ENCODE measurements at regions not wholly inside any gene's neighbourhood (a gene's known extent, or its start where the extent isn't known, plus 50 kb on each side); places are given as distances from the start of the nearest gene placed in this dataset.

- H3K4me3 ChIP-seq, result no peak overlapping the region
- TF ChIP-seq EP300 (IDR thresholded peaks at IDR 0.05) (no peak), CTCF (IDR thresholded peaks at IDR 0.05) (no peak), POLR2A (IDR thresholded peaks at IDR 0.05) (no peak), POLR2AphosphoS5 (IDR thresholded peaks at IDR 0.05) (no peak)
- no peaks in the 10 kb centered on the region for H3K4me1 ChIP-seq
- no peaks in the 10 kb centered on the region for H3K27me3 ChIP-seq
- no peak for DNase-seq (ENCODE audit: low spot score in 2 of 2)
- WGBS, result 62% methylated on average over 1 of the region's 1 CpG
- no peaks in the 10 kb centered on the region for H3K9me3 ChIP-seq
- no peak overlapping the region for H3K27ac ChIP-seq
- no peaks in the 10 kb centered on the region for H3K36me3 ChIP-seq
Observed at GRCh38 chr5:90285581-90285980, 124.0 kb downstream of the CETN3 start.

- TF ChIP-seq EP300 (IDR thresholded peaks at IDR 0.05), result no peak
- TF ChIP-seq POLR2AphosphoS5 (IDR thresholded peaks at IDR 0.05), result no peak
- TF ChIP-seq POLR2A (IDR thresholded peaks at IDR 0.05), result no peak
- TF ChIP-seq CTCF (IDR thresholded peaks at IDR 0.05), result no peak
- DNase-seq (ENCODE audit: low spot score in 2 of 2), result no peak
- no peaks in the 10 kb centered on the region for H3K4me1 ChIP-seq
- H3K4me3 ChIP-seq, result no peak overlapping the region
- no peak overlapping the region for H3K27ac ChIP-seq
- no peaks in the 10 kb centered on the region for H3K36me3 ChIP-seq
- no peaks in the 10 kb centered on the region for H3K27me3 ChIP-seq
- WGBS, result 87% methylated on average over 1 of the region's 1 CpG
- no peaks in the 10 kb centered on the region for H3K9me3 ChIP-seq
Observed at GRCh38 chr5:90284375-90284774, 125.2 kb downstream of the CETN3 start.

- no peak overlapping the region for H3K4me3 ChIP-seq
- H3K27ac ChIP-seq, result no peak overlapping the region
- no peaks in the 10 kb centered on the region for H3K4me1 ChIP-seq
- 85% methylated on average over 3 of the region's 3 CpGs for WGBS
- TF ChIP-seq EP300 (IDR thresholded peaks at IDR 0.05), result no peak
- TF ChIP-seq POLR2AphosphoS5 (IDR thresholded peaks at IDR 0.05), result no peak
- TF ChIP-seq POLR2A (IDR thresholded peaks at IDR 0.05), result no peak
- TF ChIP-seq CTCF (IDR thresholded peaks at IDR 0.05), result no peak
- DNase-seq (ENCODE audit: low spot score in 2 of 2), result no peak
- no peaks in the 10 kb centered on the region for H3K27me3 ChIP-seq
- no peaks in the 10 kb centered on the region for H3K36me3 ChIP-seq
- no peaks in the 10 kb centered on the region for H3K9me3 ChIP-seq
Observed at GRCh38 chr5:90279091-90279490, 130.5 kb downstream of the CETN3 start.

- DNase-seq (ENCODE audit: low spot score in 2 of 2), result no peak
- 51% methylated on average over 2 of the region's 2 CpGs for WGBS
- H3K4me1 ChIP-seq, result no peaks in the 10 kb centered on the region
- no peaks in the 10 kb centered on the region for H3K9me3 ChIP-seq
- no peak overlapping the region for H3K27ac ChIP-seq
- peaks cover 3% of the 10 kb centered on the region for H3K27me3 ChIP-seq
- TF ChIP-seq POLR2AphosphoS5 (IDR thresholded peaks at IDR 0.05) (no peak), CTCF (IDR thresholded peaks at IDR 0.05) (no peak), EP300 (IDR thresholded peaks at IDR 0.05) (no peak), POLR2A (IDR thresholded peaks at IDR 0.05) (no peak)
- H3K36me3 ChIP-seq, result no peaks in the 10 kb centered on the region
- H3K4me3 ChIP-seq, result no peak overlapping the region
Observed at GRCh38 chr5:90274216-90274615, 135.3 kb downstream of the CETN3 start.

- Histone ChIP-seq H3K27ac (no peak overlapping the region), H3K36me3 (no peaks in the 10 kb centered on the region), H3K9me3 (no peaks in the 10 kb centered on the region), H3K4me3 (no peak overlapping the region), H3K4me1 (peaks cover 2% of the 10 kb centered on the region), H3K27me3 (peaks cover 3% of the 10 kb centered on the region)
- 74% methylated on average over 8 of the region's 8 CpGs for WGBS
- no peak for TF ChIP-seq CTCF (IDR thresholded peaks at IDR 0.05)
- TF ChIP-seq EP300 (IDR thresholded peaks at IDR 0.05), result no peak
- TF ChIP-seq POLR2A (IDR thresholded peaks at IDR 0.05), result no peak
- TF ChIP-seq POLR2AphosphoS5 (IDR thresholded peaks at IDR 0.05), result no peak
- no peak for DNase-seq (ENCODE audit: low spot score in 2 of 2)
Observed at GRCh38 chr5:90267646-90268045, 141.9 kb downstream of the CETN3 start.
